Liver (tissue), 7 donors: ENCODE measurements at regions not wholly inside any gene's neighbourhood (a gene's known extent, or its start where the extent isn't known, plus 50 kb on each side); places are given as distances from the start of the nearest gene placed in this dataset.

Experiments used
- DNase-seq: peaks from one replicate; pipeline ENCODE4 v3.0.0-alpha.2; 2017; ENCODE audit warnings: low spot score
- H3K27ac ChIP-seq, 2 donors: one replicate each; pipeline ENCODE4 v1.7.0; 2013; ENCODE audit warnings: inconsistent platforms in 2 of 2, low read length in 2 of 2, control low read depth in 1 of 2, low read depth in 1 of 2, mild to moderate bottlenecking in 1 of 2
- H3K27me3 ChIP-seq, 4 donors: one replicate each; pipeline versions ENCODE4 v1.6.1 to v1.7.0; 2013; ENCODE audit warnings: low read length in 3 of 4, inconsistent platforms in 1 of 4, mild to moderate bottlenecking in 1 of 4, moderate library complexity in 1 of 4; ENCODE audit not compliant: control insufficient read depth in 4 of 4, insufficient read depth in 4 of 4
- H3K36me3 ChIP-seq, 4 donors: one replicate each; pipeline versions ENCODE4 v1.6.1 to v1.7.0; 2013; ENCODE audit warnings: low read length in 3 of 4, mild to moderate bottlenecking in 3 of 4, low read depth in 1 of 4, moderate library complexity in 1 of 4; ENCODE audit not compliant: control insufficient read depth in 4 of 4, insufficient read depth in 3 of 4
- H3K4me1 ChIP-seq, 4 donors: one replicate each; pipeline versions ENCODE4 v1.6.1 to v1.7.0; 2013; ENCODE audit warnings: low read length in 3 of 4, mild to moderate bottlenecking in 3 of 4, moderate library complexity in 1 of 4; ENCODE audit not compliant: control insufficient read depth in 4 of 4, insufficient read depth in 4 of 4
- H3K4me3 ChIP-seq, 3 donors: one replicate each; pipeline versions ENCODE4 v1.6.1 to v1.7.0; 2013; ENCODE audit warnings: low read length in 3 of 3, control low read depth in 1 of 3, low read depth in 1 of 3, mild to moderate bottlenecking in 1 of 3
- H3K9ac ChIP-seq, 2 donors: one replicate each; pipeline ENCODE4 v1.7.0; 2013; ENCODE audit warnings: low read length in 2 of 2, mild to moderate bottlenecking in 2 of 2, moderate library complexity in 2 of 2, control low read depth in 1 of 2, low read depth in 1 of 2
- H3K9me3 ChIP-seq, 4 donors: one replicate each; pipeline versions ENCODE4 v1.6.1 to v1.7.0; 2013; ENCODE audit warnings: low read length in 3 of 4; ENCODE audit not compliant: control insufficient read depth in 4 of 4
- FOXA1 ChIP-seq: IDR thresholded peaks from 2 replicates; pipeline ENCODE4 v1.6.1; 2016; ENCODE audit warnings: antibody characterized with exemption
- FOXA2 ChIP-seq: IDR thresholded peaks from 2 replicates; pipeline ENCODE4 v1.6.1; 2016; ENCODE audit warnings: antibody characterized with exemption
- GABPA ChIP-seq, 2 donors: IDR thresholded peaks in 1 of 2; conservative IDR thresholded peaks in 1 of 2; 2 replicates each; pipeline ENCODE4 v1.6.1; 2016; ENCODE audit warnings: antibody characterized with exemption in 2 of 2, mild to moderate bottlenecking in 1 of 2, moderate library complexity in 1 of 2
- HNF4A ChIP-seq, 2 donors: conservative IDR thresholded peaks; 2 replicates each; pipeline ENCODE4 v1.6.1; 2016; ENCODE audit warnings: antibody characterized with exemption in 2 of 2, mild to moderate bottlenecking in 2 of 2
- JUND ChIP-seq, 2 donors: IDR thresholded peaks; 2 replicates each; pipeline ENCODE4 v1.6.1; 2016; ENCODE audit warnings: antibody characterized with exemption in 2 of 2
- NR2F2 ChIP-seq: IDR thresholded peaks from 2 replicates; pipeline ENCODE4 v1.6.1; 2016; ENCODE audit warnings: antibody characterized with exemption
- RXRA ChIP-seq, 2 donors: IDR thresholded peaks; 2 replicates each; pipeline ENCODE4 v1.6.1; 2017 to 2018; ENCODE audit warnings: antibody characterized with exemption in 2 of 2, mild to moderate bottlenecking in 1 of 2
- WGBS: extraction: QIAGEN DNeasy Blood & Tissue Kit; methylation state at CpG from one replicate; pipeline ENCODE4 v1.1.7; 2013; 5-methylcytosine and 5-hydroxymethylcytosine counted together
- TF ChIP-seq, protein P1 (sequence below): IDR thresholded peaks from 2 replicates; pipeline ENCODE4 v1.6.1; 2016; ENCODE audit warnings: antibody characterized with exemption
- TF ChIP-seq, protein P2 (sequence below): IDR thresholded peaks from 2 replicates; pipeline ENCODE4 v1.6.1; 2016; ENCODE audit warnings: antibody characterized with exemption, mild to moderate bottlenecking
- TF ChIP-seq, protein P3 (sequence below): IDR thresholded peaks from 2 replicates; pipeline ENCODE4 v1.6.1; 2016; ENCODE audit warnings: antibody characterized with exemption
- donor health status: healthy.
- donor health status: healthy.
- donor health status: healthy.
- donor health status: healthy.

DNA sequence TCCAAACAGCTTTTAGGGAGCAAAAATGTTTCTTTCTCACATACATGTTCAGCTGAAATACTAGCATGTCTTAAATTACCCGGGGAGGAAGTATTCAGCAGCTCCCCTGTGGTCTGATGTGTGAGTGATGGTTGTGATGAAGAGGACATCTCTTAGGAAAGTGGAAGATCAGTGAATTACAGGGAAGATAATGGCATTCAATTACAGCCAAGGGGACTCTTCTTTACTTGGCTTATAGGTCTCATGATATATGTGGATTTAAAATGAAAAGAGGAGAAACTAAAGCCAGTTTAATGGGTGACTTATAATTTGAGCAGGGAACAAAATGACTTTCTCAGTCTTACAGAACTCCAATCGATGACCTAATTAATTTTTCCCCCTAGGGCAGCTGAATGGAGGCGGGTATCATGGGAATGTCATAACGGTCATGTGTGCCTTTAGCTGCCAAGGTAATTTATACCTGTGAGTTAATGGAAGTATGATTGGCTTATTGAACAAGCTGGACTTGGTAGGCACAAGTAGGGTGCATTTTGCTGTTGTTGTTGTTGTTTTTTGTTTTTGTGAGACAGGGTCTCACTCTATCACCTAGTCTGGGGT, 198.8 kb downstream of the HIPK3 start:
- no peak overlapping the region for H3K4me3 ChIP-seq
- no peaks in the 10 kb centered on the region for H3K4me1 ChIP-seq
- H3K9me3 ChIP-seq, result no peaks in the 10 kb centered on the region
- no peak overlapping the region for H3K27ac ChIP-seq
- WGBS, result 84% methylated on average over 4 of the region's 4 CpGs
- no peak for TF ChIP-seq GABPA (IDR thresholded peaks at IDR 0.05 in 1 of 2, conservative IDR thresholded peaks at IDR 0.05 in 1 of 2)
- no peak for TF ChIP-seq FOXA1
- TF ChIP-seq HNF4A (conservative IDR thresholded peaks at IDR 0.05), result no peak
- TF ChIP-seq FOXA2, result no peak
- no peak overlapping the region for H3K9ac ChIP-seq
- no peak for DNase-seq
- no peaks in the 10 kb centered on the region for H3K36me3 ChIP-seq
- peaks cover 0 to 7% (median 0%) of the 10 kb centered on the region in 4 donors for H3K27me3 ChIP-seq

GRCh38 chr11:33454264-33454663, 197.1 kb downstream of the HIPK3 start:
- WGBS, result 42% methylated on average over 1 of the region's 1 CpG
- Histone ChIP-seq H3K4me3 (no peak overlapping the region), H3K4me1 (no peaks in the 10 kb centered on the region), H3K27me3 (peaks cover 0 to 11% (median 0%) of the 10 kb centered on the region in 4 donors), H3K9me3 (no peaks in the 10 kb centered on the region), H3K36me3 (no peaks in the 10 kb centered on the region), H3K27ac (no peak overlapping the region), H3K9ac (no peak overlapping the region)
- no peak for DNase-seq
- no peak for TF ChIP-seq RXRA (IDR thresholded peaks at IDR 0.05)
- TF ChIP-seq, protein P1, sequence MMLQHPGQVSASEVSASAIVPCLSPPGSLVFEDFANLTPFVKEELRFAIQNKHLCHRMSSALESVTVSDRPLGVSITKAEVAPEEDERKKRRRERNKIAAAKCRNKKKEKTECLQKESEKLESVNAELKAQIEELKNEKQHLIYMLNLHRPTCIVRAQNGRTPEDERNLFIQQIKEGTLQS, result no peak
- TF ChIP-seq JUND (IDR thresholded peaks at IDR 0.05), result no peak
- TF ChIP-seq, protein P2, sequence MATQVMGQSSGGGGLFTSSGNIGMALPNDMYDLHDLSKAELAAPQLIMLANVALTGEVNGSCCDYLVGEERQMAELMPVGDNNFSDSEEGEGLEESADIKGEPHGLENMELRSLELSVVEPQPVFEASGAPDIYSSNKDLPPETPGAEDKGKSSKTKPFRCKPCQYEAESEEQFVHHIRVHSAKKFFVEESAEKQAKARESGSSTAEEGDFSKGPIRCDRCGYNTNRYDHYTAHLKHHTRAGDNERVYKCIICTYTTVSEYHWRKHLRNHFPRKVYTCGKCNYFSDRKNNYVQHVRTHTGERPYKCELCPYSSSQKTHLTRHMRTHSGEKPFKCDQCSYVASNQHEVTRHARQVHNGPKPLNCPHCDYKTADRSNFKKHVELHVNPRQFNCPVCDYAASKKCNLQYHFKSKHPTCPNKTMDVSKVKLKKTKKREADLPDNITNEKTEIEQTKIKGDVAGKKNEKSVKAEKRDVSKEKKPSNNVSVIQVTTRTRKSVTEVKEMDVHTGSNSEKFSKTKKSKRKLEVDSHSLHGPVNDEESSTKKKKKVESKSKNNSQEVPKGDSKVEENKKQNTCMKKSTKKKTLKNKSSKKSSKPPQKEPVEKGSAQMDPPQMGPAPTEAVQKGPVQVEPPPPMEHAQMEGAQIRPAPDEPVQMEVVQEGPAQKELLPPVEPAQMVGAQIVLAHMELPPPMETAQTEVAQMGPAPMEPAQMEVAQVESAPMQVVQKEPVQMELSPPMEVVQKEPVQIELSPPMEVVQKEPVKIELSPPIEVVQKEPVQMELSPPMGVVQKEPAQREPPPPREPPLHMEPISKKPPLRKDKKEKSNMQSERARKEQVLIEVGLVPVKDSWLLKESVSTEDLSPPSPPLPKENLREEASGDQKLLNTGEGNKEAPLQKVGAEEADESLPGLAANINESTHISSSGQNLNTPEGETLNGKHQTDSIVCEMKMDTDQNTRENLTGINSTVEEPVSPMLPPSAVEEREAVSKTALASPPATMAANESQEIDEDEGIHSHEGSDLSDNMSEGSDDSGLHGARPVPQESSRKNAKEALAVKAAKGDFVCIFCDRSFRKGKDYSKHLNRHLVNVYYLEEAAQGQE, result no peak
- no peak for TF ChIP-seq FOXA2
- TF ChIP-seq, protein P3, sequence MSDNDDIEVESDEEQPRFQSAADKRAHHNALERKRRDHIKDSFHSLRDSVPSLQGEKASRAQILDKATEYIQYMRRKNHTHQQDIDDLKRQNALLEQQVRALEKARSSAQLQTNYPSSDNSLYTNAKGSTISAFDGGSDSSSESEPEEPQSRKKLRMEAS, result no peak
- TF ChIP-seq NR2F2, result no peak

- H3K9ac ChIP-seq, result no peak overlapping the region
- WGBS, result 87% methylated on average over 3 of the region's 3 CpGs
- DNase-seq, result no peak
- peaks cover 0 to 11% (median 0%) of the 10 kb centered on the region in 4 donors for H3K27me3 ChIP-seq
- H3K27ac ChIP-seq, result no peak overlapping the region
- H3K4me3 ChIP-seq, result no peak overlapping the region
- H3K4me1 ChIP-seq, result no peaks in the 10 kb centered on the region
- H3K9me3 ChIP-seq, result no peaks in the 10 kb centered on the region
- TF ChIP-seq HNF4A (conservative IDR thresholded peaks at IDR 0.05) (no peak), JUND (IDR thresholded peaks at IDR 0.05) (no peak), GABPA (IDR thresholded peaks at IDR 0.05 in 1 of 2, conservative IDR thresholded peaks at IDR 0.05 in 1 of 2) (no peak)
- H3K36me3 ChIP-seq, result no peaks in the 10 kb centered on the region
Observed at GRCh38 chr11:33452836-33453624, 195.8 kb downstream of the HIPK3 start.
